ENCODE measurements at regions not wholly inside any gene's neighbourhood (a gene's known extent, or its start where the extent isn't known, plus 50 kb on each side); places are given as distances from the start of the nearest gene placed in this dataset.

DNA sequence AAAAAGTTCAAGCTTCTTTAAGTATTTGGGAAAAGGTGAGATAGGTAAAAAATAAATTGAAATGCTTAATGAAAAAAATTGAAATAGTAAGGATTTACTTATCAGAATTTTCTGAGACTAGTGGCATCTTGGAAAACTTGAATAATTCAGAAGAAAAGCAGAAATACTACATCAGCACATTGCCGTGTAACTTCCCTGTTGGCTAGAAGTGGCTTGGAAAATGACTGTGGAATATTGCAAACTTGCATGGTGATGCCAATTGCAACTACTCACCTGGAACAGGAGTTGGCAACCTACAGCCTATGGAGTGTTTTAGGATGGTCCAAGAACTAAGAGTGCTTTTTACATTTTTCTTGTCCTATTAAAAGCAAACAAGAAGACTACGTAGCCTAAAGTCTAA is 603.5 kb upstream of the VRK2 start:
- TF ChIP-seq POLR2A (IDR thresholded peaks at IDR 0.05; ENCODE audit: low read depth, low read length), result no peak
- TF ChIP-seq POLR2AphosphoS5 (IDR thresholded peaks at IDR 0.05; ENCODE audit: low read depth, low read length), result no peak
- no peak for TF ChIP-seq TAF1 (IDR thresholded peaks at IDR 0.05; ENCODE audit: borderline replicate concordance, low read depth, low read length)

All from GM12892 (cell line).